ENCODE measurements at regions not wholly inside any gene's neighbourhood (a gene's known extent, or its start where the extent isn't known, plus 50 kb on each side); places are given as distances from the start of the nearest gene placed in this dataset.

- Histone ChIP-seq H3K36me3 (ENCODE audit: insufficient read depth, low read length) (no peaks in the 10 kb centered on the region), H3K27me3 (ENCODE audit: insufficient read depth, low read length) (no peaks in the 10 kb centered on the region), H3K4me1 (ENCODE audit: control insufficient read depth, insufficient read depth, low read length, unreplicated experiment) (peaks cover 52% of the 10 kb centered on the region), H2AFZ (ENCODE audit: low read length, unreplicated experiment) (no peak overlapping the region), H3K27ac (ENCODE audit: low read depth, low read length) (peak overlapping the region; percentile 97), H3K79me2 (ENCODE audit: control insufficient read depth, insufficient read depth, low read length, unreplicated experiment) (no peaks in the 10 kb centered on the region), H3K4me3 (ENCODE audit: low read depth, low read length) (peak overlapping the region; percentile 33; the same call in 1 of the 2 replicates)
These were observed 510.1 kb upstream of the CFAP20DC start for GRCh38 chr3:59559721-59560435.

DNA sequence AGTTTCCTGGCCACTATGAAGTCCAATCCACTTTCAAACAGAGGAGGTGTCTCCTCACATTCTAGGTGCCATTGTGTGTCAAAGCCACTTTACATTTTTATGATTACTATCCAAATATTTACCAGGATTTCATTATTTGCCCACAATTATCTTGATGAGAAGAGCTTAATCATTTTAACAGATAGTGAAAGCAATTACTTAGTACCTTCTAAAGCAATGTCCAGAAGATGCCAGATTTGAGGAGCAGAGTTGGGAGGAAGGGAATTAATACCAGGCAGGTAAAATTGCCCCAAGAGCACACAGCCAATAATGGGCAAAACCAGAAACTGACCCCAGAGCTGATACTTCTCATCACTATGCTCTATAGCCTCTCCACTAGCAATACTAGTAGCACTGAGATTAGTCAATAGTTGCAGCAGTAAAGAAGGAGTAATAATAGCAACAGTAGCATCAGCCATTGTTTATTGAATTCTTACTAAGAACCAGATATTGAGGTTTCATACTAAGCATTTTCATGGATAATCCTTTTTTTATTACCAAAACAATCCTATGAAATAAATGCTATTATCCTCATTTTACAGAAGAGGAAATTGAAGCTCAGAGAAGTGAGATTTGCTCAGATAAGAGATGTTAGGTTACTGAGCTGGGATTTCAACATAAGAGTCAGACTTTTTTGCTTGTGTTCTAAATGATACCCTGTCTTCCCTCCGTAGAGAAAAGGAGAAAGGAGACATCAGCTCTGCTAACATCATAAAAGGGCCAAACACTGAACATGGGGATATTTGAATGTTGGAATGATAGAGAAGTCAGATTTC lies 509.3 kb upstream of the CFAP20DC start:
- Histone ChIP-seq H3K79me2 (ENCODE audit: control insufficient read depth, insufficient read depth, low read length, unreplicated experiment) (no peaks in the 10 kb centered on the region), H3K4me1 (ENCODE audit: control insufficient read depth, insufficient read depth, low read length, unreplicated experiment) (peaks cover 53% of the 10 kb centered on the region), H3K27me3 (ENCODE audit: insufficient read depth, low read length) (no peaks in the 10 kb centered on the region), H2AFZ (ENCODE audit: low read length, unreplicated experiment) (no peak overlapping the region), H3K27ac (ENCODE audit: low read depth, low read length) (peak overlapping the region; percentile 97), H3K4me3 (ENCODE audit: low read depth, low read length) (peak overlapping the region; percentile 33; the same call in 1 of the 2 replicates), H3K36me3 (ENCODE audit: insufficient read depth, low read length) (no peaks in the 10 kb centered on the region)

GRCh38 chr3:59555593-59556315 lies 505.9 kb upstream of the CFAP20DC start:
- Histone ChIP-seq H3K79me2 (ENCODE audit: control insufficient read depth, insufficient read depth, low read length, unreplicated experiment) (no peaks in the 10 kb centered on the region), H3K27ac (ENCODE audit: low read depth, low read length) (peak overlapping the region; percentile 42; the same call in 1 of the 2 replicates), H3K36me3 (ENCODE audit: insufficient read depth, low read length) (no peaks in the 10 kb centered on the region), H2AFZ (ENCODE audit: low read length, unreplicated experiment) (peak overlapping the region; percentile 21), H3K4me3 (ENCODE audit: low read depth, low read length) (no peak overlapping the region), H3K27me3 (ENCODE audit: insufficient read depth, low read length) (no peaks in the 10 kb centered on the region), H3K4me1 (ENCODE audit: control insufficient read depth, insufficient read depth, low read length, unreplicated experiment) (peaks cover 36% of the 10 kb centered on the region)

DNA sequence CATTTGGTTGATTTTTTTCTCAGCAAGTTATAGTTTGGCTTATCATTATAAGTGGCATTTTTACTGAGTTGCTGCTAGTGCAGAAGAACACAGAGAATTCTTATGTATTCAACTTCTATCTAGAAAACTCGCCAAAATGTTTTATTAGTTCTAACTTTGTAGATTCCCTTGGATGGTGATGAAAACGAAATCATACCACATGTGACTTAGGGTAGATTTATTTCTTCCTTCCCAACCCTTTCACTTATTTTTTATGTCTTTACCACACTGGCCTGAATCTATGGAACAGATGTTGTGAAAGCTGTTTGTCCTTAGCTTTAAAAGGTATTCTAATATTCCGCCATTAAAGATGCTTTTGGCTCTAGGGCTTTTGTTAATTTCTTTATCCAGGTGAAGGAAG lies 503.3 kb upstream of the CFAP20DC start:
- H3K79me2 ChIP-seq (ENCODE audit: control insufficient read depth, insufficient read depth, low read length, unreplicated experiment), result no peaks in the 10 kb centered on the region
- H3K4me1 ChIP-seq (ENCODE audit: control insufficient read depth, insufficient read depth, low read length, unreplicated experiment), result peaks cover 14% of the 10 kb centered on the region

GRCh38 chr3:59551834-59552233 lies 502.0 kb upstream of the CFAP20DC start:
- H3K36me3 ChIP-seq (ENCODE audit: insufficient read depth, low read length), result no peaks in the 10 kb centered on the region
- no peaks in the 10 kb centered on the region for H3K79me2 ChIP-seq (ENCODE audit: control insufficient read depth, insufficient read depth, low read length, unreplicated experiment)
- H3K27ac ChIP-seq (ENCODE audit: low read depth, low read length), result no peak overlapping the region
- H3K4me1 ChIP-seq (ENCODE audit: control insufficient read depth, insufficient read depth, low read length, unreplicated experiment), result peaks cover 14% of the 10 kb centered on the region
- no peaks in the 10 kb centered on the region for H3K27me3 ChIP-seq (ENCODE audit: insufficient read depth, low read length)
- H2AFZ ChIP-seq (ENCODE audit: low read length, unreplicated experiment), result no peak overlapping the region
- no peak overlapping the region for H3K4me3 ChIP-seq (ENCODE audit: low read depth, low read length)

More for the DNA sequence above, 503.3 kb upstream of the CFAP20DC start:
- H3K27me3 ChIP-seq (ENCODE audit: insufficient read depth, low read length), result no peaks in the 10 kb centered on the region
- no peak overlapping the region for H2AFZ ChIP-seq (ENCODE audit: low read length, unreplicated experiment)
- no peaks in the 10 kb centered on the region for H3K36me3 ChIP-seq (ENCODE audit: insufficient read depth, low read length)
- H3K27ac ChIP-seq (ENCODE audit: low read depth, low read length), result no peak overlapping the region
- no peak overlapping the region for H3K4me3 ChIP-seq (ENCODE audit: low read depth, low read length)

DNA sequence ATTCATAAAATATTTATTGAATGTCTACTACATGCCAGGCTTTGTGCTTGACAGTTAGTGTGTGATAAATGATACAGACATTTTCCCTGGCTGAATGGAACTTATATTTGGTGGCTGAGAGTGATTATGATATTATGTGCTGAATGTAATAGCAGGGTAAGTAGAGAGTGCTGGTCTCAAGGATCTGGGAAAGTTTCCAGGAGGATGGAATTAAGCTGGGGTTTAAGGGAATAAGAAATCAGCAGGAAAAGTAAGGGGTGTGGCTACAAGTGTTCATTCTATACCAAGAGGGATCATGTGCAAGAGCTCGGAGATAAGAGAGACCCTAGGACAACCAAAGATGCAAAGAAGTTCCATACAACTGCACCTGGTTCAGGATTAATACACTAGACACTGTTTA lies 500.1 kb upstream of the CFAP20DC start:
- no peak overlapping the region for H3K4me3 ChIP-seq (ENCODE audit: low read depth, low read length)
- no peaks in the 10 kb centered on the region for H3K36me3 ChIP-seq (ENCODE audit: insufficient read depth, low read length)
- H3K27ac ChIP-seq (ENCODE audit: low read depth, low read length), result no peak overlapping the region
- H3K4me1 ChIP-seq (ENCODE audit: control insufficient read depth, insufficient read depth, low read length, unreplicated experiment), result peaks cover 1% of the 10 kb centered on the region
- H3K27me3 ChIP-seq (ENCODE audit: insufficient read depth, low read length), result no peaks in the 10 kb centered on the region
- no peak overlapping the region for H2AFZ ChIP-seq (ENCODE audit: low read length, unreplicated experiment)
- no peaks in the 10 kb centered on the region for H3K79me2 ChIP-seq (ENCODE audit: control insufficient read depth, insufficient read depth, low read length, unreplicated experiment)

DNA sequence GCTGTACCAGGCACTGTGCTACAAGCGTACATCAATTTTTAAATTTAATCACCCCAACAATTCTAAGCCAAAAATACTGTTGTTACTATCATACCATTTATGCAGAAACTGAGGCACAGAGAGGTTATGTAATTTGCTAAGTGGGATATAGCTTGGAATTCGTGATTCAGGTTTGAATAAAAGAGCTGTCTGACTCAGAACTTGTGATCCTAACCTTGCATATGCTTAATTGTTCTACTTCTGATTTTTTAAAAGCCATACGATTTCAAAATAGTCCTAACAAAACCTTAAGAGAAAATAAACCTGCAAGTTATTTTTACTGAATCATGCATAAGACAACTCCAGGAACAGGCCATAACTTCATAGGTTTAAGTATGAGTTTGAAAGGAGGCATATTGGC lies 498.0 kb upstream of the CFAP20DC start:
- Histone ChIP-seq H3K27ac (ENCODE audit: low read depth, low read length) (no peak overlapping the region), H3K79me2 (ENCODE audit: control insufficient read depth, insufficient read depth, low read length, unreplicated experiment) (no peaks in the 10 kb centered on the region), H3K36me3 (ENCODE audit: insufficient read depth, low read length) (no peaks in the 10 kb centered on the region), H3K27me3 (ENCODE audit: insufficient read depth, low read length) (no peaks in the 10 kb centered on the region), H3K4me1 (ENCODE audit: control insufficient read depth, insufficient read depth, low read length, unreplicated experiment) (no peaks in the 10 kb centered on the region), H3K4me3 (ENCODE audit: low read depth, low read length) (no peak overlapping the region), H2AFZ (ENCODE audit: low read length, unreplicated experiment) (no peak overlapping the region)

DNA sequence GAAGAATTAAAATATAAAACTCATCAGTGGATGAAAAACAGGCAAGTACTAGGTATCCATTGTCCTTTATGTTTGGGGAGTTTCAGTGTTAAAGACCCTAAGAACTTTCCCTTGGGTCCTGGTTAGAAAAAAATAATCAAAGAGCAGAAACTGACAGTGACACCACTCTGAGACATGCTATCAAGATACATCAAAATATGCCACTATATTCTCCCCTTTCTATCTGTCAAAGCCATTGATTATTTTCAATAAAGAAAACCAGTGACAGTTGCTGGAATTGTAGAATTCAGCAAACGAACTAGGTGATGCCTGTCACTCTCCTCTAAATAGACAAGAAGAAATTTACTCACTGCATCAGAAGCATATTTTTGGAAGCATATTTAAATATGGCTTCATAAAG lies 496.7 kb upstream of the CFAP20DC start:
- Histone ChIP-seq H3K36me3 (ENCODE audit: insufficient read depth, low read length) (no peaks in the 10 kb centered on the region), H3K27me3 (ENCODE audit: insufficient read depth, low read length) (no peaks in the 10 kb centered on the region), H2AFZ (ENCODE audit: low read length, unreplicated experiment) (no peak overlapping the region), H3K4me3 (ENCODE audit: low read depth, low read length) (no peak overlapping the region), H3K27ac (ENCODE audit: low read depth, low read length) (no peak overlapping the region), H3K4me1 (ENCODE audit: control insufficient read depth, insufficient read depth, low read length, unreplicated experiment) (no peaks in the 10 kb centered on the region), H3K79me2 (ENCODE audit: control insufficient read depth, insufficient read depth, low read length, unreplicated experiment) (no peaks in the 10 kb centered on the region)

DNA sequence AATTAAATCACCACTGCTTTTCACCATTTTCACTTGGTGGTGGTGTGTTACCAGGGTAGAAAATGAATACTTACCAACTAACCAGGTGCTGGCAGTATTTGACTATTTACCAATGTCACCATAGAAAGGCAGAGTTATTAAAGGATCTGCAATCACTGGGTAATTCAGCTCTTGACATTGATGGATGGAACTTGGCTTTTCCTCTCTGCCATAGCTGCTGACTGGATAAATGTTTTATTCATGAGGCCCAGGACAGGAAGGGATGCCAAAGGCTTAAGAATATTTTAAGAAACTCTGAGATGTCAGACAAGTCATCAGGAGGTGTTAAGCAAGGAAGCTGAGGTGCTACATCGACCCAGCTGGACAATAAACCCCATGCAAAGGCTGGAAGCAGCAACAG lies 495.5 kb upstream of the CFAP20DC start:
- H3K4me1 ChIP-seq (ENCODE audit: control insufficient read depth, insufficient read depth, low read length, unreplicated experiment), result peaks cover 5% of the 10 kb centered on the region
- H3K36me3 ChIP-seq (ENCODE audit: insufficient read depth, low read length), result no peaks in the 10 kb centered on the region
- no peak overlapping the region for H2AFZ ChIP-seq (ENCODE audit: low read length, unreplicated experiment)
- H3K27me3 ChIP-seq (ENCODE audit: insufficient read depth, low read length), result no peaks in the 10 kb centered on the region
- no peak overlapping the region for H3K4me3 ChIP-seq (ENCODE audit: low read depth, low read length)
- H3K79me2 ChIP-seq (ENCODE audit: control insufficient read depth, insufficient read depth, low read length, unreplicated experiment), result no peaks in the 10 kb centered on the region
- H3K27ac ChIP-seq (ENCODE audit: low read depth, low read length), result no peak overlapping the region

GRCh38 chr3:59542276-59542675 lies 492.5 kb upstream of the CFAP20DC start:
- H3K27me3 ChIP-seq (ENCODE audit: insufficient read depth, low read length), result no peaks in the 10 kb centered on the region
- H2AFZ ChIP-seq (ENCODE audit: low read length, unreplicated experiment), result no peak overlapping the region
- peaks cover 14% of the 10 kb centered on the region for H3K4me1 ChIP-seq (ENCODE audit: control insufficient read depth, insufficient read depth, low read length, unreplicated experiment)
- no peaks in the 10 kb centered on the region for H3K36me3 ChIP-seq (ENCODE audit: insufficient read depth, low read length)
- no peaks in the 10 kb centered on the region for H3K79me2 ChIP-seq (ENCODE audit: control insufficient read depth, insufficient read depth, low read length, unreplicated experiment)
- no peak overlapping the region for H3K27ac ChIP-seq (ENCODE audit: low read depth, low read length)
- no peak overlapping the region for H3K4me3 ChIP-seq (ENCODE audit: low read depth, low read length)
